Neural progenitor cell (in vitro differentiated cells): ENCODE measurements at regions not wholly inside any gene's neighbourhood (a gene's known extent, or its start where the extent isn't known, plus 50 kb on each side); places are given as distances from the start of the nearest gene placed in this dataset.
A peak's percentile ranks its signal among the peaks of the same experiment; 100 is the strongest.
"Not testable (repeated sequence)": the region's sequence is repeated elsewhere in the genome, so short reads cannot be mapped to it uniquely, and the experiment has no call there.

Experiments used
- DNase-seq: peaks from one replicate; pipeline ENCODE4 v3.0.0-alpha.2; 2016; ENCODE audit warnings: low spot score
- H2AFZ ChIP-seq: fragments of 200-600 bp; sonication (generic); replicated peaks from 2 replicates; pipeline ENCODE4 v1.6.1; 2016; ENCODE audit warnings: antibody characterized with exemption
- H3F3A ChIP-seq: fragments of 200-600 bp; sonication (generic); 2 replicates; pipeline ENCODE4 v1.6.1; 2016; ENCODE audit warnings: antibody characterized with exemption, low read depth
- H3K27ac ChIP-seq: fragments of 200-600 bp; sonication (generic); 2 replicates; pipeline ENCODE4 v1.5.1; 2016; ENCODE audit warnings: mild to moderate bottlenecking
- H3K27me3 ChIP-seq: fragments of 200-600 bp; sonication (generic); 2 replicates; pipeline ENCODE4 v1.6.1; 2016; ENCODE audit warnings: mild to moderate bottlenecking, moderate library complexity
- H3K36me3 ChIP-seq: fragments of 200-600 bp; sonication (generic); 2 replicates; pipeline ENCODE4 v1.5.1; 2016
- H3K4me1 ChIP-seq: fragments of 200-600 bp; sonication (generic); 2 replicates; pipeline ENCODE4 v1.6.1; 2016; ENCODE audit warnings: mixed run types
- H3K4me2 ChIP-seq: fragments of 200-600 bp; sonication (generic); 2 replicates; pipeline ENCODE4 v1.6.1; 2016
- H3K4me3 ChIP-seq: fragments of 200-600 bp; sonication (generic); 2 replicates; pipeline ENCODE4 v1.5.1; 2016
- H3K79me2 ChIP-seq: fragments of 200-600 bp; sonication (generic); 2 replicates; pipeline ENCODE4 v1.6.1; 2016; ENCODE audit warnings: low read depth
- H3K9ac ChIP-seq: fragments of 200-600 bp; sonication (generic); 2 replicates; pipeline ENCODE4 v1.6.1; 2016
- H3K9me3 ChIP-seq: fragments of 200-600 bp; sonication (generic); 2 replicates; pipeline ENCODE4 v1.5.1; 2016; ENCODE audit warnings: low read depth
- H4K20me1 ChIP-seq: fragments of 200-600 bp; sonication (generic); 2 replicates; pipeline ENCODE4 v1.6.1; 2016; ENCODE audit warnings: low read depth
- H3K27ac Mint-ChIP-seq: 3 replicates; pipeline ENCODE4 v1.8.0; 2021; ENCODE audit warnings: mixed read lengths
- H3K27me3 Mint-ChIP-seq: 2 replicates; pipeline ENCODE4 v1.8.0; 2022; ENCODE audit warnings: low read depth, mild to moderate bottlenecking, inconsistent platforms, moderate library complexity, mixed read lengths; ENCODE audit not compliant: insufficient read depth
- H3K36me3 Mint-ChIP-seq: 3 replicates; pipeline ENCODE4 v1.8.0; 2021; ENCODE audit warnings: mixed read lengths
- H3K4me1 Mint-ChIP-seq: 3 replicates; pipeline ENCODE4 v1.8.0; 2021; ENCODE audit warnings: mixed read lengths
- H3K4me3 Mint-ChIP-seq: 3 replicates; pipeline ENCODE4 v1.8.0; 2021; ENCODE audit warnings: mild to moderate bottlenecking, moderate library complexity, mixed read lengths
- H3K9me3 Mint-ChIP-seq: 3 replicates; pipeline ENCODE4 v1.8.0; 2020; ENCODE audit warnings: mixed read lengths
- CTCF ChIP-seq: fragments of 200-600 bp; sonication (generic); IDR thresholded peaks from 2 replicates; pipeline ENCODE4 v1.5.1; 2017; ENCODE audit warnings: antibody characterized with exemption, mild to moderate bottlenecking
- EZH2 ChIP-seq: fragments of 200-600 bp; sonication (generic); IDR thresholded peaks from 2 replicates; pipeline ENCODE4 v1.6.1; 2017; ENCODE audit warnings: antibody characterized with exemption, mild to moderate bottlenecking, moderate library complexity
- EZH2phosphoT487 ChIP-seq: fragments of 200-600 bp; sonication (generic); IDR thresholded peaks from 2 replicates; pipeline ENCODE4 v1.6.1; 2017; ENCODE audit warnings: antibody characterized with exemption

GRCh38 chr12:68483592-68484383 lies 126.9 kb upstream of the RAP1B start:
- peaks cover 13% of the 10 kb centered on the region for H3K4me1 Mint-ChIP-seq
- Histone ChIP-seq H4K20me1 (no peaks in the 10 kb centered on the region), H3K4me1 (no peaks in the 10 kb centered on the region), H3F3A (no peaks in the 10 kb centered on the region), H3K27ac (no peak overlapping the region), H3K36me3 (no peaks in the 10 kb centered on the region), H3K9me3 (no peaks in the 10 kb centered on the region), H3K27me3 (no peaks in the 10 kb centered on the region), H3K4me3 (no peak overlapping the region), H3K9ac (no peak overlapping the region), H2AFZ (no peak overlapping the region), H3K4me2 (no peak overlapping the region), H3K79me2 (no peaks in the 10 kb centered on the region)
- H3K36me3 Mint-ChIP-seq: no peaks in the 10 kb centered on the region
- H3K27ac Mint-ChIP-seq: peak overlapping the region; percentile 13
- H3K4me3 Mint-ChIP-seq: no peak overlapping the region
- H3K9me3 Mint-ChIP-seq: peaks cover 5% of the 10 kb centered on the region
- peaks cover 5% of the 10 kb centered on the region for H3K27me3 Mint-ChIP-seq
- DNase-seq: no peak
- TF ChIP-seq EZH2 (no peak), CTCF (no peak), EZH2phosphoT487 (no peak)

- H3K36me3 ChIP-seq, H3K4me1 Mint-ChIP-seq, H3K9me3 Mint-ChIP-seq, H3K4me3 Mint-ChIP-seq, H3K27me3 ChIP-seq, H3K9me3 ChIP-seq, H3K4me2 ChIP-seq, H3K4me1 ChIP-seq, H3K27ac Mint-ChIP-seq, H3K36me3 Mint-ChIP-seq, DNase-seq, H3K9ac ChIP-seq, H3K27ac ChIP-seq, H3K27me3 Mint-ChIP-seq, H4K20me1 ChIP-seq, H2AFZ ChIP-seq, H3F3A ChIP-seq, H3K4me3 ChIP-seq, H3K79me2 ChIP-seq: not testable (repeated sequence)
Measured at GRCh38 chr12:68484578-68484977, 126.1 kb upstream of the RAP1B start.

- H3K4me1 ChIP-seq, H3K9ac ChIP-seq, H3K9me3 ChIP-seq, H3K4me3 Mint-ChIP-seq, H3K27me3 Mint-ChIP-seq, H3K79me2 ChIP-seq, H3F3A ChIP-seq, H3K27ac Mint-ChIP-seq, H3K4me3 ChIP-seq, H3K36me3 Mint-ChIP-seq, H3K27ac ChIP-seq, H3K27me3 ChIP-seq, H4K20me1 ChIP-seq, DNase-seq, H2AFZ ChIP-seq, H3K9me3 Mint-ChIP-seq, H3K4me1 Mint-ChIP-seq, H3K4me2 ChIP-seq, H3K36me3 ChIP-seq: not testable (repeated sequence)
Measured at GRCh38 chr12:68486449-68486848, 124.2 kb upstream of the RAP1B start.

GRCh38 chr12:68487721-68488309 lies 122.9 kb upstream of the RAP1B start:
- Histone ChIP-seq H3K4me3 (no peak overlapping the region), H4K20me1 (no peaks in the 10 kb centered on the region), H3K4me1 (no peaks in the 10 kb centered on the region), H2AFZ (peak overlapping the region; percentile 63), H3K79me2 (no peaks in the 10 kb centered on the region), H3K27ac (no peak overlapping the region), H3K9me3 (no peaks in the 10 kb centered on the region), H3K9ac (no peak overlapping the region), H3K4me2 (no peak overlapping the region), H3K36me3 (no peaks in the 10 kb centered on the region), H3F3A (no peaks in the 10 kb centered on the region), H3K27me3 (no peaks in the 10 kb centered on the region)
- DNase-seq: no peak
- Mint-ChIP-seq H3K4me1 (peaks cover 3% of the 10 kb centered on the region), H3K4me3 (no peak overlapping the region), H3K9me3 (no peaks in the 10 kb centered on the region), H3K27ac (no peak overlapping the region), H3K27me3 (no peaks in the 10 kb centered on the region), H3K36me3 (no peaks in the 10 kb centered on the region)
- TF ChIP-seq EZH2phosphoT487 (no peak), EZH2 (no peak), CTCF (no peak)
